H1 (cell line): ENCODE measurements at regions not wholly inside any gene's neighbourhood (a gene's known extent, or its start where the extent isn't known, plus 50 kb on each side); places are given as distances from the start of the nearest gene placed in this dataset.

Experiments used
- CTCF ChIA-PET: fragments of 300-600 bp; sonication (Branson Sonifier 250); formaldehyde crosslinking; loops from one replicate; lab custom pipeline; 2021; ENCODE audit not compliant: partially characterized antibody; lab: Charles Lee
- POLR2A ChIA-PET: fragments of 300-600 bp; sonication (Branson Sonifier 250); formaldehyde crosslinking; loops from one replicate; lab custom pipeline; 2021; ENCODE audit warnings: inconsistent platforms; ENCODE audit not compliant: partially characterized antibody; lab: Charles Lee
- DNase-seq, 2 experiments: peaks; one replicate each; pipeline versions ENCODE4 v3.0.0 to v3.0.0-alpha.2; 2010 to 2022; ENCODE audit warnings: low spot score in 2 of 2, low read depth in 1 of 2, mixed read lengths in 1 of 2
- FAIRE-seq: peaks from 2 replicates; lab custom pipeline; 2011; peaks lifted over from hg19 to GRCh38; lab: Jason Lieb, UNC
- H2AFZ ChIP-seq: 2 replicates; pipeline ENCODE4 v1.8.1; 2012; ENCODE audit warnings: low read length, inconsistent platforms
- H2AK5ac ChIP-seq: 2 replicates; pipeline ENCODE4 v1.6.1; 2013; ENCODE audit warnings: low read depth, low read length
- H2BK120ac ChIP-seq: replicated peaks from 2 replicates; pipeline ENCODE3; 2013; ENCODE audit warnings: low read depth, low read length, inconsistent platforms
- H2BK12ac ChIP-seq: 2 replicates; pipeline ENCODE4 v1.6.1; 2013; ENCODE audit warnings: low read depth, low read length
- H2BK15ac ChIP-seq: 2 replicates; pipeline ENCODE4 v1.6.1; 2013; ENCODE audit warnings: low read length
- H2BK20ac ChIP-seq: 2 replicates; pipeline ENCODE4 v1.6.1; 2013; ENCODE audit warnings: low read length
- H2BK5ac ChIP-seq: 2 replicates; pipeline ENCODE4 v1.6.1; 2013; ENCODE audit warnings: low read depth, low read length
- H3K14ac ChIP-seq: 2 replicates; pipeline ENCODE4 v1.6.1; 2013; ENCODE audit warnings: inconsistent platforms; ENCODE audit not compliant: insufficient read length
- H3K18ac ChIP-seq: 2 replicates; pipeline ENCODE4 v1.6.1; 2013; ENCODE audit warnings: low read length; ENCODE audit errors: extremely low read depth
- H3K23ac ChIP-seq: 2 replicates; pipeline ENCODE4 v1.6.1; 2013; ENCODE audit warnings: inconsistent platforms; ENCODE audit not compliant: insufficient read length
- H3K23me2 ChIP-seq: 2 replicates; pipeline ENCODE4 v1.6.1; 2013; ENCODE audit warnings: low read depth, low read length
- H3K27ac ChIP-seq: 2 replicates; pipeline ENCODE4 v1.6.1; 2011; ENCODE audit warnings: low read depth, low read length, inconsistent platforms
- H3K27me3 ChIP-seq, 4 experiments: replicated peaks in 1 of 4; 1 replicate in 1 of 4; 2 replicates in 3 of 4; pipeline versions ENCODE4 v1.6.1 to v1.8.1; 2011 to 2013; ENCODE audit warnings: low read length in 3 of 4, mild to moderate bottlenecking in 3 of 4, inconsistent platforms in 2 of 4, mixed read lengths in 2 of 4, moderate library complexity in 1 of 4; ENCODE audit not compliant: control insufficient read depth in 3 of 4, insufficient read depth in 3 of 4; ENCODE audit errors: extremely low read depth in 1 of 4
- H3K36me3 ChIP-seq, 4 experiments: 2 replicates each; pipeline versions ENCODE4 v1.6.1 to v1.8.1; 2011 to 2013; ENCODE audit warnings: mild to moderate bottlenecking in 4 of 4, low read length in 3 of 4, moderate library complexity in 2 of 4, control low read depth in 1 of 4, inconsistent platforms in 1 of 4; ENCODE audit not compliant: insufficient read depth in 4 of 4, control insufficient read depth in 2 of 4
- H3K4ac ChIP-seq: replicated peaks from 2 replicates; pipeline ENCODE3; 2013; ENCODE audit warnings: low read length, low read depth, mixed read lengths, inconsistent platforms; ENCODE audit not compliant: insufficient read length
- H3K4me1 ChIP-seq, 4 experiments: replicated peaks in 1 of 4; 1 replicate in 1 of 4; 2 replicates in 3 of 4; pipeline versions ENCODE4 v1.6.1 to v1.8.1; 2011 to 2013; ENCODE audit warnings: low read length in 3 of 4, inconsistent platforms in 2 of 4, mixed read lengths in 1 of 4; ENCODE audit not compliant: insufficient read depth in 4 of 4, control insufficient read depth in 3 of 4
- H3K4me2 ChIP-seq, 2 experiments: 2 replicates each; pipeline versions ENCODE4 v1.6.1 to v1.8.1; 2011 to 2013; ENCODE audit warnings: low read depth in 2 of 2, low read length in 2 of 2, control low read depth in 1 of 2, inconsistent platforms in 1 of 2, mild to moderate bottlenecking in 1 of 2; ENCODE audit not compliant: insufficient read depth in 1 of 2
- H3K4me3 ChIP-seq, 4 experiments: fragments of 200-600, 300-600 bp in 1 of 4; sonication (generic), shearing (Covaris generic), sonication (Bioruptor Twin) in 1 of 4; 2 replicates each; pipeline versions ENCODE4 v1.5.1 to v1.8.1; 2011 to 2016; ENCODE audit warnings: low read length in 4 of 4, low read depth in 3 of 4, control low read depth in 2 of 4, inconsistent platforms in 2 of 4, mild to moderate bottlenecking in 2 of 4, mixed read lengths in 1 of 4, moderate library complexity in 1 of 4; ENCODE audit not compliant: insufficient read depth in 2 of 4; ENCODE audit errors: extremely low read depth in 1 of 4
- H3K56ac ChIP-seq: replicated peaks from 2 replicates; pipeline ENCODE3; 2013; ENCODE audit warnings: low read depth, mild to moderate bottlenecking, mixed read lengths, low read length, inconsistent platforms; ENCODE audit not compliant: insufficient read length
- H3K79me1 ChIP-seq: 2 replicates; pipeline ENCODE4 v1.6.1; 2013; ENCODE audit warnings: low read depth, low read length, control low read depth
- H3K79me2 ChIP-seq, 2 experiments: 2 replicates each; pipeline versions ENCODE4 v1.6.1 to v1.8.1; 2012 to 2013; ENCODE audit warnings: low read length in 2 of 2, mild to moderate bottlenecking in 2 of 2, inconsistent platforms in 1 of 2; ENCODE audit not compliant: insufficient read depth in 2 of 2, control insufficient read depth in 1 of 2
- H3K9ac ChIP-seq, 4 experiments: replicated peaks in 1 of 4; 1 replicate in 1 of 4; 2 replicates in 3 of 4; pipeline versions ENCODE4 v1.6.1 to v1.8.1; 2011 to 2013; ENCODE audit warnings: low read depth in 3 of 4, low read length in 3 of 4, control low read depth in 2 of 4, mild to moderate bottlenecking in 2 of 4, moderate library complexity in 2 of 4, inconsistent platforms in 1 of 4; ENCODE audit errors: extremely low read depth in 1 of 4
- H3K9me3 ChIP-seq, 2 experiments: 2 replicates each; pipeline versions ENCODE4 v1.6.1 to v1.8.1; 2012 to 2013; ENCODE audit warnings: mild to moderate bottlenecking in 2 of 2, moderate library complexity in 2 of 2, control low read depth in 1 of 2, inconsistent platforms in 1 of 2, low read depth in 1 of 2, low read length in 1 of 2, mixed read lengths in 1 of 2; ENCODE audit not compliant: insufficient read depth in 2 of 2
- H4K20me1 ChIP-seq, 2 experiments: replicated peaks in 1 of 2; 2 replicates each; pipeline versions ENCODE3 to v1.8.1; 2011 to 2013; ENCODE audit warnings: inconsistent platforms in 2 of 2, low read length in 2 of 2, mild to moderate bottlenecking in 1 of 2; ENCODE audit not compliant: insufficient read depth in 2 of 2, control insufficient read depth in 1 of 2
- H4K5ac ChIP-seq: 2 replicates; pipeline ENCODE4 v1.6.1; 2013; ENCODE audit warnings: low read length, low read depth, mixed read lengths, inconsistent platforms; ENCODE audit not compliant: insufficient read length
- H4K8ac ChIP-seq: 2 replicates; pipeline ENCODE4 v1.8.0; 2013; ENCODE audit warnings: mild to moderate bottlenecking, moderate library complexity, low read length, inconsistent platforms; ENCODE audit not compliant: insufficient read depth; ENCODE audit errors: extremely low read depth
- H4K91ac ChIP-seq: replicated peaks from 2 replicates; pipeline ENCODE3; 2013; ENCODE audit warnings: low read length, mixed read lengths, inconsistent platforms; ENCODE audit not compliant: insufficient read length
- BACH1 ChIP-seq: IDR thresholded peaks from 2 replicates; pipeline ENCODE4 v1.6.1; 2012; ENCODE audit warnings: low read length, improper control_type of control experiment
- FOSL1 ChIP-seq: IDR thresholded peaks from 2 replicates; pipeline ENCODE4 v1.6.1; 2011; ENCODE audit warnings: mild to moderate bottlenecking, low read depth, low read length, moderate library complexity; ENCODE audit not compliant: insufficient read depth
- GABPA ChIP-seq: IDR thresholded peaks from 2 replicates; pipeline ENCODE4 v1.6.1; 2011; ENCODE audit warnings: mild to moderate bottlenecking, low read length, moderate library complexity, borderline replicate concordance; ENCODE audit not compliant: insufficient read depth
- GTF2F1 ChIP-seq: IDR thresholded peaks from 2 replicates; pipeline ENCODE4 v1.6.1; 2012; ENCODE audit warnings: low read depth, low read length, improper control_type of control experiment, borderline replicate concordance
- KDM1A ChIP-seq: fragments of 200-600, 300-600 bp; sonication (generic); IDR thresholded peaks from 2 replicates; pipeline ENCODE4 v1.7.1; 2016; ENCODE audit warnings: mild to moderate bottlenecking, low read length, borderline replicate concordance
- MAFK ChIP-seq: IDR thresholded peaks from 2 replicates; pipeline ENCODE4 v1.6.1; 2012; ENCODE audit warnings: low read depth, mild to moderate bottlenecking, improper control_type of control experiment, low read length
- NANOG ChIP-seq: IDR thresholded peaks from 2 replicates; pipeline ENCODE4 v1.6.1; 2011; ENCODE audit warnings: low read length, low read depth, mild to moderate bottlenecking, inconsistent platforms; ENCODE audit not compliant: insufficient read depth, poor library complexity, severe bottlenecking
- RFX5 ChIP-seq: IDR thresholded peaks from 2 replicates; pipeline ENCODE4 v1.6.1; 2011; ENCODE audit warnings: low read depth, low read length, improper control_type of control experiment, borderline replicate concordance
- SRF ChIP-seq: IDR thresholded peaks from 2 replicates; pipeline ENCODE4 v1.6.1; 2011; ENCODE audit warnings: mild to moderate bottlenecking, low read depth, low read length, moderate library complexity
- TCF12 ChIP-seq: IDR thresholded peaks from 2 replicates; pipeline ENCODE4 v1.6.1; 2011; ENCODE audit warnings: low read depth, mild to moderate bottlenecking, low read length
- YY1 ChIP-seq: IDR thresholded peaks from 2 replicates; pipeline ENCODE4 v1.6.1; 2011; ENCODE audit warnings: low read depth, mild to moderate bottlenecking, low read length
- TF ChIP-seq, protein P1 (sequence below): IDR thresholded peaks from 2 replicates; pipeline ENCODE4 v1.6.1; 2012; ENCODE audit warnings: low read length, inconsistent platforms
- TF ChIP-seq, protein P2 (sequence below): IDR thresholded peaks from 2 replicates; pipeline ENCODE4 v1.6.1; 2012; ENCODE audit warnings: inconsistent platforms

GRCh38 chr9:111118256-111118948 lies 80.1 kb upstream of the LPAR1 start:
- H2BK120ac ChIP-seq: no peak overlapping the region
- no peaks in the 10 kb centered on the region for H3K4me1 ChIP-seq
- no peak overlapping the region for H3K18ac ChIP-seq
- H2BK15ac ChIP-seq: no peak overlapping the region
- no peak overlapping the region for H3K9ac ChIP-seq
- H2BK20ac ChIP-seq: no peak overlapping the region
- no peak overlapping the region for H3K4me3 ChIP-seq
- no peaks in the 10 kb centered on the region for H3K27me3 ChIP-seq
- peaks cover 4 to 11% of the 10 kb centered on the region in 2 experiments for H3K9me3 ChIP-seq
- H2AK5ac ChIP-seq: no peak overlapping the region
- CTCF ChIA-PET: interaction anchor here (0.6 to 1.2 kb wide), 4 partner anchors 23 to 861 kb away, joined by 3 read pairs; no protein-coding TSS in a partner anchor
- H3K23ac ChIP-seq: no peak overlapping the region
- H3K4ac ChIP-seq: no peak overlapping the region
- H4K5ac ChIP-seq: no peak overlapping the region
- no peaks in the 10 kb centered on the region for H3K79me1 ChIP-seq
- H3K4me2 ChIP-seq: no peak overlapping the region
- POLR2A ChIA-PET: no interaction called here
- H3K14ac ChIP-seq: no peak overlapping the region
- H3K27ac ChIP-seq: no peak overlapping the region
- H3K56ac ChIP-seq: no peak overlapping the region
- no peaks in the 10 kb centered on the region for H3K79me2 ChIP-seq
- no peaks in the 10 kb centered on the region for H3K23me2 ChIP-seq
- H2AFZ ChIP-seq: no peak overlapping the region
- H4K8ac ChIP-seq: no peak overlapping the region
- FAIRE-seq: no peak
- H4K91ac ChIP-seq: no peak overlapping the region
- H2BK5ac ChIP-seq: no peak overlapping the region
- no peaks in the 10 kb centered on the region for H3K36me3 ChIP-seq
- H2BK12ac ChIP-seq: no peak overlapping the region
- H4K20me1 ChIP-seq: no peaks in the 10 kb centered on the region
- no peak for DNase-seq
- TF ChIP-seq BACH1 (no peak), TCF12 (no peak), SRF (no peak), NANOG (no peak), GABPA (no peak), RFX5 (no peak), YY1 (no peak), KDM1A (no peak), MAFK (no peak), GTF2F1 (no peak), FOSL1 (no peak)
- TF ChIP-seq, protein P1, sequence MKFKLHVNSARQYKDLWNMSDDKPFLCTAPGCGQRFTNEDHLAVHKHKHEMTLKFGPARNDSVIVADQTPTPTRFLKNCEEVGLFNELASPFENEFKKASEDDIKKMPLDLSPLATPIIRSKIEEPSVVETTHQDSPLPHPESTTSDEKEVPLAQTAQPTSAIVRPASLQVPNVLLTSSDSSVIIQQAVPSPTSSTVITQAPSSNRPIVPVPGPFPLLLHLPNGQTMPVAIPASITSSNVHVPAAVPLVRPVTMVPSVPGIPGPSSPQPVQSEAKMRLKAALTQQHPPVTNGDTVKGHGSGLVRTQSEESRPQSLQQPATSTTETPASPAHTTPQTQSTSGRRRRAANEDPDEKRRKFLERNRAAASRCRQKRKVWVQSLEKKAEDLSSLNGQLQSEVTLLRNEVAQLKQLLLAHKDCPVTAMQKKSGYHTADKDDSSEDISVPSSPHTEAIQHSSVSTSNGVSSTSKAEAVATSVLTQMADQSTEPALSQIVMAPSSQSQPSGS: no peak
- TF ChIP-seq, protein P2, sequence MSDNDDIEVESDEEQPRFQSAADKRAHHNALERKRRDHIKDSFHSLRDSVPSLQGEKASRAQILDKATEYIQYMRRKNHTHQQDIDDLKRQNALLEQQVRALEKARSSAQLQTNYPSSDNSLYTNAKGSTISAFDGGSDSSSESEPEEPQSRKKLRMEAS: no peak
